Keratinocyte (primary cell): ENCODE measurements at regions not wholly inside any gene's neighbourhood (a gene's known extent, or its start where the extent isn't known, plus 50 kb on each side); places are given as distances from the start of the nearest gene placed in this dataset.

Experiments
- CTCF ChIP-seq, 3 experiments: IDR thresholded peaks in 1 of 3; conservative IDR thresholded peaks in 1 of 3; optimal IDR thresholded peaks in 1 of 3; 2 replicates in 2 of 3; 3 replicates in 1 of 3; pipeline versions ENCODE3 to v1.5.1; 2011; ENCODE audit warnings: low read length in 3 of 3, mild to moderate bottlenecking in 3 of 3, moderate library complexity in 2 of 3, control low read depth in 1 of 3, inconsistent platforms in 1 of 3; ENCODE audit not compliant: insufficient read depth in 2 of 3; ENCODE audit errors: extremely low read depth in 1 of 3
- EZH2 ChIP-seq: IDR thresholded peaks from one replicate; pipeline ENCODE4 v1.6.1; 2012; ENCODE audit warnings: inconsistent platforms, mild to moderate bottlenecking, low read length, moderate library complexity

DNA sequence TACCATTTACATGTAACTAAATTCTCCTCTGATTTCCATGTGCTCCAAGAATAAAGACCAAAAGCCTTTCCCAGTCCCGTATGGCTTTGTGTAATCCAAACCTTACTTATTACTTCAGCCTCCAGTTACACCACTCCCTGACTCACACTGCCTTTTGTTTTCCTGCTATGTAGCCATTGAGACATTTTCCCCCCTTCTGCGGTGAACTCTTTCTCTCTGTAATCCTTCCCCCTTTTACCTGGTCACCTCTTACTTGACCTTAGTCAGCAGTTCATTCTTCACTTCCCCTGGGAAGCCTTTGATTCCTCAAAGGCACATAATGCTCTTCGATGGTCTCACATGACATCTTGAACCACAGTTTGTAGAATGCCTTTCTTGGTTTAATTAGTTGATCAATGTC, 256.0 kb upstream of the FANCL start:
- TF ChIP-seq CTCF (optimal IDR thresholded peaks at IDR 0.05 in 1 of 3, IDR thresholded peaks at IDR 0.05 in 1 of 3, conservative IDR thresholded peaks at IDR 0.05 in 1 of 3; ENCODE audit: extremely low read depth in 1 of 3, insufficient read depth in 2 of 3, low read length in 3 of 3) (no peak), EZH2 (no peak)
